SK-N-SH treated with all-trans-retinoic acid at 6 μM for 48 hours (cell line): ENCODE measurements at regions not wholly inside any gene's neighbourhood (a gene's known extent, or its start where the extent isn't known, plus 50 kb on each side); places are given as distances from the start of the nearest gene placed in this dataset.
"Not testable (repeated sequence)": the region's sequence is repeated elsewhere in the genome, so short reads cannot be mapped to it uniquely, and the experiment has no call there.

Source experiments
- ARNTL ChIP-seq: fragments of 450-650 bp; formaldehyde crosslinking; IDR thresholded peaks from 2 replicates; pipeline ENCODE4 v1.5.0; 2020; ENCODE audit warnings: low read depth, mild to moderate bottlenecking, moderate library complexity, borderline replicate concordance
- CSDC2 ChIP-seq: fragments of 250-450 bp; sonication (Bioruptor Pico); IDR thresholded peaks from 2 replicates; pipeline ENCODE4 v1.5.0; 2020; ENCODE audit warnings: mild to moderate bottlenecking, moderate library complexity
- ESRRG ChIP-seq: fragments of 250-450 bp; sonication (Bioruptor Pico); IDR thresholded peaks from 2 replicates; pipeline ENCODE4 v1.6.1; 2021; ENCODE audit warnings: mild to moderate bottlenecking
- GLIS3 ChIP-seq: fragments of 250-450 bp; sonication (Bioruptor Pico); IDR thresholded peaks from 2 replicates; pipeline ENCODE4 v1.5.0; 2020; ENCODE audit warnings: mild to moderate bottlenecking, moderate library complexity
- OSR1 ChIP-seq: fragments of 250-450 bp; sonication (Bioruptor Pico); IDR thresholded peaks from 2 replicates; pipeline ENCODE4 v1.8.0; 2022; ENCODE audit warnings: moderate library complexity, mild to moderate bottlenecking, inconsistent platforms
- TOX ChIP-seq: fragments of 250-450 bp; sonication (Bioruptor Pico); IDR thresholded peaks from 2 replicates; pipeline ENCODE4 v1.8.0; 2021; ENCODE audit warnings: mild to moderate bottlenecking, moderate library complexity, borderline replicate concordance
- ZC3H10 ChIP-seq: fragments of 250-450 bp; sonication (Bioruptor Pico); IDR thresholded peaks from 2 replicates; pipeline ENCODE4 v1.5.1; 2021; ENCODE audit warnings: mild to moderate bottlenecking, moderate library complexity
- ZFP3 ChIP-seq: fragments of 250-450 bp; sonication (Bioruptor Pico); IDR thresholded peaks from 2 replicates; pipeline ENCODE4 v1.5.0; 2020; ENCODE audit warnings: mild to moderate bottlenecking, moderate library complexity
- ZFP30 ChIP-seq: fragments of 450-650 bp; formaldehyde crosslinking; IDR thresholded peaks from 2 replicates; pipeline ENCODE4 v1.5.0; 2022; ENCODE audit warnings: mild to moderate bottlenecking, moderate library complexity
- ZNF565 ChIP-seq: fragments of 450-650 bp; formaldehyde crosslinking; conservative IDR thresholded peaks from 2 replicates; pipeline ENCODE4 v1.5.0; 2020; ENCODE audit warnings: low read depth, mild to moderate bottlenecking, moderate library complexity
- ZNF70 ChIP-seq: fragments of 450-650 bp; formaldehyde crosslinking; IDR thresholded peaks from 2 replicates; pipeline ENCODE4 v1.5.0; 2020; ENCODE audit warnings: mild to moderate bottlenecking, moderate library complexity
- TF ChIP-seq, protein P1 (sequence below): fragments of 250-450 bp; sonication (Bioruptor Pico); IDR thresholded peaks from 2 replicates; pipeline ENCODE4 v1.5.1; 2020; ENCODE audit warnings: low read depth, mild to moderate bottlenecking, moderate library complexity
- TF ChIP-seq, protein P2 (sequence below): fragments of 250-450 bp; sonication (Bioruptor Pico); IDR thresholded peaks from 2 replicates; pipeline ENCODE4 v1.8.0; 2020; ENCODE audit warnings: mild to moderate bottlenecking, moderate library complexity, borderline replicate concordance
- TF ChIP-seq, protein P3 (sequence below): fragments of 250-450 bp; sonication (Bioruptor Pico); IDR thresholded peaks from 2 replicates; pipeline ENCODE4 v1.8.0; 2021; ENCODE audit warnings: low read depth, mild to moderate bottlenecking, moderate library complexity, borderline replicate concordance

DNA sequence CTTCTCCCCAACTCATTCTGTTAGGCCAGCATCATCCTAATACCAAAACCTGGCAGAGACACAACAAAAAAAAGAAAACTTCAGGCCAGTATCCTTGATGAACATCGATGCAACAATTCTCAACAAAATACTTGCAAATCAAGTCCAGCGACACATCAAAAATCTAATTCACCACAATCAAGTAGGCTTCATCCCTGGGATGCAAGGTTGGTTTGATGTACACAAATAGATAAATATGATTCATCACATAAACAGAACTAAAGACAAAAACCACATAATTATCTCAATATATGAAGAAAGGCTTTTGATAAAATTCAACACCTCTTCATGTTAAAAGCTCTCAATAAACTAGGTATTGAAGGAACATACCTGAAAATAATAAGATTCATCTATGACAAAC is 184.1 kb downstream of the SLC38A4 start:
- TF ChIP-seq GLIS3; ZFP30 (CRISPR knock-in tag); OSR1 (CRISPR knock-in tag); TOX (CRISPR knock-in tag); ZNF70 (CRISPR knock-in tag); ESRRG (CRISPR knock-in tag); ARNTL; ZNF565 (CRISPR knock-in tag); ZC3H10 (CRISPR knock-in tag); ZFP3 (CRISPR knock-in tag); CSDC2 (CRISPR knock-in tag): not testable (repeated sequence)
- TF ChIP-seq, protein P1, sequence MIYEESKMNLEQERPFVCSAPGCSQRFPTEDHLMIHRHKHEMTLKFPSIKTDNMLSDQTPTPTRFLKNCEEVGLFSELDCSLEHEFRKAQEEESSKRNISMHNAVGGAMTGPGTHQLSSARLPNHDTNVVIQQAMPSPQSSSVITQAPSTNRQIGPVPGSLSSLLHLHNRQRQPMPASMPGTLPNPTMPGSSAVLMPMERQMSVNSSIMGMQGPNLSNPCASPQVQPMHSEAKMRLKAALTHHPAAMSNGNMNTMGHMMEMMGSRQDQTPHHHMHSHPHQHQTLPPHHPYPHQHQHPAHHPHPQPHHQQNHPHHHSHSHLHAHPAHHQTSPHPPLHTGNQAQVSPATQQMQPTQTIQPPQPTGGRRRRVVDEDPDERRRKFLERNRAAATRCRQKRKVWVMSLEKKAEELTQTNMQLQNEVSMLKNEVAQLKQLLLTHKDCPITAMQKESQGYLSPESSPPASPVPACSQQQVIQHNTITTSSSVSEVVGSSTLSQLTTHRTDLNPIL (CRISPR knock-in tag) = not testable (repeated sequence)
- TF ChIP-seq, protein P2, sequence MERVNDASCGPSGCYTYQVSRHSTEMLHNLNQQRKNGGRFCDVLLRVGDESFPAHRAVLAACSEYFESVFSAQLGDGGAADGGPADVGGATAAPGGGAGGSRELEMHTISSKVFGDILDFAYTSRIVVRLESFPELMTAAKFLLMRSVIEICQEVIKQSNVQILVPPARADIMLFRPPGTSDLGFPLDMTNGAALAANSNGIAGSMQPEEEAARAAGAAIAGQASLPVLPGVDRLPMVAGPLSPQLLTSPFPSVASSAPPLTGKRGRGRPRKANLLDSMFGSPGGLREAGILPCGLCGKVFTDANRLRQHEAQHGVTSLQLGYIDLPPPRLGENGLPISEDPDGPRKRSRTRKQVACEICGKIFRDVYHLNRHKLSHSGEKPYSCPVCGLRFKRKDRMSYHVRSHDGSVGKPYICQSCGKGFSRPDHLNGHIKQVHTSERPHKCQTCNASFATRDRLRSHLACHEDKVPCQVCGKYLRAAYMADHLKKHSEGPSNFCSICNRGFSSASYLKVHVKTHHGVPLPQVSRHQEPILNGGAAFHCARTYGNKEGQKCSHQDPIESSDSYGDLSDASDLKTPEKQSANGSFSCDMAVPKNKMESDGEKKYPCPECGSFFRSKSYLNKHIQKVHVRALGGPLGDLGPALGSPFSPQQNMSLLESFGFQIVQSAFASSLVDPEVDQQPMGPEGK (CRISPR knock-in tag) = not testable (repeated sequence)
- TF ChIP-seq, protein P3, sequence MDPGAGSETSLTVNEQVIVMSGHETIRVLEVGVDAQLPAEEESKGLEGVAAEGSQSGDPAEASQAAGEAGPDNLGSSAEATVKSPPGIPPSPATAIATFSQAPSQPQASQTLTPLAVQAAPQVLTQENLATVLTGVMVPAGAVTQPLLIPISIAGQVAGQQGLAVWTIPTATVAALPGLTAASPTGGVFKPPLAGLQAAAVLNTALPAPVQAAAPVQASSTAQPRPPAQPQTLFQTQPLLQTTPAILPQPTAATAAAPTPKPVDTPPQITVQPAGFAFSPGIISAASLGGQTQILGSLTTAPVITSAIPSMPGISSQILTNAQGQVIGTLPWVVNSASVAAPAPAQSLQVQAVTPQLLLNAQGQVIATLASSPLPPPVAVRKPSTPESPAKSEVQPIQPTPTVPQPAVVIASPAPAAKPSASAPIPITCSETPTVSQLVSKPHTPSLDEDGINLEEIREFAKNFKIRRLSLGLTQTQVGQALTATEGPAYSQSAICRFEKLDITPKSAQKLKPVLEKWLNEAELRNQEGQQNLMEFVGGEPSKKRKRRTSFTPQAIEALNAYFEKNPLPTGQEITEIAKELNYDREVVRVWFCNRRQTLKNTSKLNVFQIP (CRISPR knock-in tag) = not testable (repeated sequence)
